ENCODE measurements at regions not wholly inside any gene's neighbourhood (a gene's known extent, or its start where the extent isn't known, plus 50 kb on each side); places are given as distances from the start of the nearest gene placed in this dataset.

DNA sequence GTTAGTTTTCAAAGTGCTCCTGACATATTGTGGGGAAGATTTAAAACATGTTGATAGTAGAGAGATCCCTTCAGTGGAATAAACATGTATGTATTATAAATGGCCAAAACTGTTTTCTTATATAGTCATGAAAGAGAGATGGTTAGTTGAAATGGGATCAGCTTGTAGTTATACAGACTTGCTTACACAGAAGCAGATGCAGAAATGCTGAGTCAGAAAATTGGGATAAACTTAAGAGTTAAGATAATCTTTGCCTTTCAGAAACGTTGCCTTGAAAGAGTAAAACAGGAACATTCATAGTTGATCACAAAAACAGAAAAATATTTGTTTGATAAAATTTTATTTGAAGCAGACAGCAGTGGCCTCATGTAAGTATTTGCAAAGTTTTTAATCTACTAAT lies 433.2 kb upstream of the BCHE start:
- H3K36me3 ChIP-seq (ENCODE audit: insufficient read depth, low read length), result no peaks in the 10 kb centered on the region
- H2AFZ ChIP-seq (ENCODE audit: low read depth, low read length), result no peak overlapping the region
- peaks cover 2% of the 10 kb centered on the region for H3K27me3 ChIP-seq (ENCODE audit: insufficient read depth, low read depth, low read length)
- no peak overlapping the region for H3K27ac ChIP-seq (ENCODE audit: low read length)
- no peak overlapping the region for H3K4me2 ChIP-seq (ENCODE audit: low read length)
- H3K9ac ChIP-seq (ENCODE audit: low read length), result no peak overlapping the region
- no peaks in the 10 kb centered on the region for H4K20me1 ChIP-seq (ENCODE audit: insufficient read depth)
- H3F3A ChIP-seq (ENCODE audit: insufficient read depth, low read length, poor library complexity, severe bottlenecking), result no peaks in the 10 kb centered on the region
- TF ChIP-seq MXI1 (conservative IDR thresholded peaks at IDR 0.05; ENCODE audit: poor library complexity, severe bottlenecking), result no peak
- no peak for TF ChIP-seq POLR2AphosphoS5 (IDR thresholded peaks at IDR 0.05)
- no peak for TF ChIP-seq EZH2 (IDR thresholded peaks at IDR 0.05; ENCODE audit: borderline replicate concordance, insufficient read depth, low read length, poor library complexity, severe bottlenecking)
- TF ChIP-seq RAD21 (conservative IDR thresholded peaks at IDR 0.05), result no peak
- TF ChIP-seq TAF1 (IDR thresholded peaks at IDR 0.05; ENCODE audit: low read depth), result no peak
- TF ChIP-seq, protein P1, sequence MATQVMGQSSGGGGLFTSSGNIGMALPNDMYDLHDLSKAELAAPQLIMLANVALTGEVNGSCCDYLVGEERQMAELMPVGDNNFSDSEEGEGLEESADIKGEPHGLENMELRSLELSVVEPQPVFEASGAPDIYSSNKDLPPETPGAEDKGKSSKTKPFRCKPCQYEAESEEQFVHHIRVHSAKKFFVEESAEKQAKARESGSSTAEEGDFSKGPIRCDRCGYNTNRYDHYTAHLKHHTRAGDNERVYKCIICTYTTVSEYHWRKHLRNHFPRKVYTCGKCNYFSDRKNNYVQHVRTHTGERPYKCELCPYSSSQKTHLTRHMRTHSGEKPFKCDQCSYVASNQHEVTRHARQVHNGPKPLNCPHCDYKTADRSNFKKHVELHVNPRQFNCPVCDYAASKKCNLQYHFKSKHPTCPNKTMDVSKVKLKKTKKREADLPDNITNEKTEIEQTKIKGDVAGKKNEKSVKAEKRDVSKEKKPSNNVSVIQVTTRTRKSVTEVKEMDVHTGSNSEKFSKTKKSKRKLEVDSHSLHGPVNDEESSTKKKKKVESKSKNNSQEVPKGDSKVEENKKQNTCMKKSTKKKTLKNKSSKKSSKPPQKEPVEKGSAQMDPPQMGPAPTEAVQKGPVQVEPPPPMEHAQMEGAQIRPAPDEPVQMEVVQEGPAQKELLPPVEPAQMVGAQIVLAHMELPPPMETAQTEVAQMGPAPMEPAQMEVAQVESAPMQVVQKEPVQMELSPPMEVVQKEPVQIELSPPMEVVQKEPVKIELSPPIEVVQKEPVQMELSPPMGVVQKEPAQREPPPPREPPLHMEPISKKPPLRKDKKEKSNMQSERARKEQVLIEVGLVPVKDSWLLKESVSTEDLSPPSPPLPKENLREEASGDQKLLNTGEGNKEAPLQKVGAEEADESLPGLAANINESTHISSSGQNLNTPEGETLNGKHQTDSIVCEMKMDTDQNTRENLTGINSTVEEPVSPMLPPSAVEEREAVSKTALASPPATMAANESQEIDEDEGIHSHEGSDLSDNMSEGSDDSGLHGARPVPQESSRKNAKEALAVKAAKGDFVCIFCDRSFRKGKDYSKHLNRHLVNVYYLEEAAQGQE (IDR thresholded peaks at IDR 0.05; ENCODE audit: borderline replicate concordance), result no peak
- TF ChIP-seq EP300 (conservative IDR thresholded peaks at IDR 0.05; ENCODE audit: poor library complexity, severe bottlenecking), result no peak
- TF ChIP-seq, protein P2, sequence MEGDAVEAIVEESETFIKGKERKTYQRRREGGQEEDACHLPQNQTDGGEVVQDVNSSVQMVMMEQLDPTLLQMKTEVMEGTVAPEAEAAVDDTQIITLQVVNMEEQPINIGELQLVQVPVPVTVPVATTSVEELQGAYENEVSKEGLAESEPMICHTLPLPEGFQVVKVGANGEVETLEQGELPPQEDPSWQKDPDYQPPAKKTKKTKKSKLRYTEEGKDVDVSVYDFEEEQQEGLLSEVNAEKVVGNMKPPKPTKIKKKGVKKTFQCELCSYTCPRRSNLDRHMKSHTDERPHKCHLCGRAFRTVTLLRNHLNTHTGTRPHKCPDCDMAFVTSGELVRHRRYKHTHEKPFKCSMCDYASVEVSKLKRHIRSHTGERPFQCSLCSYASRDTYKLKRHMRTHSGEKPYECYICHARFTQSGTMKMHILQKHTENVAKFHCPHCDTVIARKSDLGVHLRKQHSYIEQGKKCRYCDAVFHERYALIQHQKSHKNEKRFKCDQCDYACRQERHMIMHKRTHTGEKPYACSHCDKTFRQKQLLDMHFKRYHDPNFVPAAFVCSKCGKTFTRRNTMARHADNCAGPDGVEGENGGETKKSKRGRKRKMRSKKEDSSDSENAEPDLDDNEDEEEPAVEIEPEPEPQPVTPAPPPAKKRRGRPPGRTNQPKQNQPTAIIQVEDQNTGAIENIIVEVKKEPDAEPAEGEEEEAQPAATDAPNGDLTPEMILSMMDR (IDR thresholded peaks at IDR 0.05; ENCODE audit: poor library complexity, severe bottlenecking), result no peak
- TF ChIP-seq SMC3 (conservative IDR thresholded peaks at IDR 0.05; ENCODE audit: poor library complexity), result no peak
- H3K79me2 ChIP-seq (replicated peaks; ENCODE audit: insufficient read depth, low read length), result no peaks in the 10 kb centered on the region
- no peak overlapping the region for H3K4me3 ChIP-seq (ENCODE audit: low read length)
- H3K9me3 ChIP-seq (ENCODE audit: low read length), result no peaks in the 10 kb centered on the region
- no peaks in the 10 kb centered on the region for H3K9me2 ChIP-seq (ENCODE audit: insufficient read depth, low read length)

DNA sequence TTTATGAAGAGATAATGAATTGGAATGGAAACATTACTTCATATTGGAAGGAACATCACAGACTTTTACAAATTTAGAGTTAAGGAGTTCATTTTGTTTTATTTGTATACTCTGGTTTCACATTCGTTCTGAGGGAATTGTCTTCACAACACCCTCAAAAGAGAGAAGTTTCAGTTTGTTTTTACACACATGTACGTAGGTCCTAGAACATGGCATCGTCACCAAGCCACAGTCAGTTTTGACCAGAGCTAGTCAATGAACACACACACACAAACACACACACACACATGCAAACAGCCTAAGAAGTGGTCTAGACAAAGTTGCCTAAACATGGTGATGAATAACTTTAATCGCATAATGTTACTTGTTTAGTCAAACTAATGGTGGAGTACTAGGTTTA lies 427.9 kb upstream of the BCHE start:
- no peak for TF ChIP-seq TAF1 (IDR thresholded peaks at IDR 0.05; ENCODE audit: low read depth)
- TF ChIP-seq POLR2AphosphoS5 (IDR thresholded peaks at IDR 0.05), result no peak
- TF ChIP-seq, protein P1 (IDR thresholded peaks at IDR 0.05; ENCODE audit: borderline replicate concordance), result no peak
- no peak for TF ChIP-seq RAD21 (conservative IDR thresholded peaks at IDR 0.05)
- no peak for TF ChIP-seq EP300 (conservative IDR thresholded peaks at IDR 0.05; ENCODE audit: poor library complexity, severe bottlenecking)
- no peak for TF ChIP-seq SMC3 (conservative IDR thresholded peaks at IDR 0.05; ENCODE audit: poor library complexity)
- TF ChIP-seq EZH2 (IDR thresholded peaks at IDR 0.05; ENCODE audit: borderline replicate concordance, insufficient read depth, low read length, poor library complexity, severe bottlenecking), result no peak
- TF ChIP-seq, protein P2 (IDR thresholded peaks at IDR 0.05; ENCODE audit: poor library complexity, severe bottlenecking), result no peak
- TF ChIP-seq MXI1 (conservative IDR thresholded peaks at IDR 0.05; ENCODE audit: poor library complexity, severe bottlenecking), result no peak
- no peaks in the 10 kb centered on the region for H3K9me3 ChIP-seq (ENCODE audit: low read length)
- no peak overlapping the region for H3K4me3 ChIP-seq (ENCODE audit: low read length)
- H3K4me2 ChIP-seq (ENCODE audit: low read length), result no peak overlapping the region
- no peaks in the 10 kb centered on the region for H3K36me3 ChIP-seq (ENCODE audit: insufficient read depth, low read length)
- no peaks in the 10 kb centered on the region for H3K9me2 ChIP-seq (ENCODE audit: insufficient read depth, low read length)
- peaks cover 2% of the 10 kb centered on the region for H3K27me3 ChIP-seq (ENCODE audit: insufficient read depth, low read depth, low read length)
- no peak overlapping the region for H2AFZ ChIP-seq (ENCODE audit: low read depth, low read length)
- no peaks in the 10 kb centered on the region for H3F3A ChIP-seq (ENCODE audit: insufficient read depth, low read length, poor library complexity, severe bottlenecking)
- H3K9ac ChIP-seq (ENCODE audit: low read length), result no peak overlapping the region
- H3K27ac ChIP-seq (ENCODE audit: low read length), result no peak overlapping the region
- no peaks in the 10 kb centered on the region for H4K20me1 ChIP-seq (ENCODE audit: insufficient read depth)
- no peaks in the 10 kb centered on the region for H3K79me2 ChIP-seq (replicated peaks; ENCODE audit: insufficient read depth, low read length)

Data from neural cell (in vitro differentiated cells).